LNCAP (cell line): ENCODE measurements at regions not wholly inside any gene's neighbourhood (a gene's known extent, or its start where the extent isn't known, plus 50 kb on each side); places are given as distances from the start of the nearest gene placed in this dataset.

ENCODE experiments used
- TF ChIP-seq, protein P1 (sequence below): fragments of 450-650 bp; IDR thresholded peaks from 2 replicates; pipeline ENCODE4 v1.5.1; 2017; ENCODE audit warnings: mild to moderate bottlenecking

DNA sequence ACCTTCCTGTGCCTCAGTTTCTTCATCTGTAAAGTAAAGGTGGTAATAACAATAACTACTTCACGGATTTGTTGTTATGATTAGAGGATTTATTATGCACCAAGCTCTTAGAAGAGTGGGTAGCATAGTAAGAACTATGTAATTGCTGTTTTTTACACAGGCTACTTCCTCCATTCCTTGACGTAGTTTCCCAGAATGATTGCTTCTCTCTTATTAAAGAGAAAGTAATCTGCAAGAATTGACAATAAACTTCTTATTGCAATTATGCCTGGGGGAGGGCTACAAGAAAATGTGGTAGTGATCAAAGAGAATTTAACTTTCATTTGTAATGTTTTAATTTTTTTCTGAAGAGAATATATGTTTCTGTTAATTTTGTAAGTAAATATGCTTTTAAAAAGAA is 238.7 kb downstream of the GASK1B start:
- TF ChIP-seq, protein P1, sequence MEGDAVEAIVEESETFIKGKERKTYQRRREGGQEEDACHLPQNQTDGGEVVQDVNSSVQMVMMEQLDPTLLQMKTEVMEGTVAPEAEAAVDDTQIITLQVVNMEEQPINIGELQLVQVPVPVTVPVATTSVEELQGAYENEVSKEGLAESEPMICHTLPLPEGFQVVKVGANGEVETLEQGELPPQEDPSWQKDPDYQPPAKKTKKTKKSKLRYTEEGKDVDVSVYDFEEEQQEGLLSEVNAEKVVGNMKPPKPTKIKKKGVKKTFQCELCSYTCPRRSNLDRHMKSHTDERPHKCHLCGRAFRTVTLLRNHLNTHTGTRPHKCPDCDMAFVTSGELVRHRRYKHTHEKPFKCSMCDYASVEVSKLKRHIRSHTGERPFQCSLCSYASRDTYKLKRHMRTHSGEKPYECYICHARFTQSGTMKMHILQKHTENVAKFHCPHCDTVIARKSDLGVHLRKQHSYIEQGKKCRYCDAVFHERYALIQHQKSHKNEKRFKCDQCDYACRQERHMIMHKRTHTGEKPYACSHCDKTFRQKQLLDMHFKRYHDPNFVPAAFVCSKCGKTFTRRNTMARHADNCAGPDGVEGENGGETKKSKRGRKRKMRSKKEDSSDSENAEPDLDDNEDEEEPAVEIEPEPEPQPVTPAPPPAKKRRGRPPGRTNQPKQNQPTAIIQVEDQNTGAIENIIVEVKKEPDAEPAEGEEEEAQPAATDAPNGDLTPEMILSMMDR, result no peak

DNA sequence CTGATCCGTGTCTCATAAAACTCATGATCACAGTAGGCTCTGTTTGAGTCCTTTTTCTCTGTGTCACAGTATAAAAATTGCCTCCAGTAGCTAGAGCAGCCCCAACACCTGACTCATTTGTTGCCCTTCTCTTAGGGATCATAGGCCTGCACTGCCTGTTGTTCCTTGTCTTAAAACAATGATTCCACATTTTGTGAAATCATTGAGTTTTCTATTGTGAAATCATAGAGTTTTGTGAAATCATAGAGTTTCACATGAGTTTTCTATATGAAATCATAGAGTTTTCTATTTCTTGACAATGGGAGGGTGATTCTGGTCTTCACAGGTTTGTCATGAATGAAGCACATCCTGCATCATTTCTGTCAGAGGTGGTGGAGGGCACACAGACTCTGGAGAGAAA is 239.9 kb downstream of the GASK1B start:
- TF ChIP-seq, protein P1, result no peak

DNA sequence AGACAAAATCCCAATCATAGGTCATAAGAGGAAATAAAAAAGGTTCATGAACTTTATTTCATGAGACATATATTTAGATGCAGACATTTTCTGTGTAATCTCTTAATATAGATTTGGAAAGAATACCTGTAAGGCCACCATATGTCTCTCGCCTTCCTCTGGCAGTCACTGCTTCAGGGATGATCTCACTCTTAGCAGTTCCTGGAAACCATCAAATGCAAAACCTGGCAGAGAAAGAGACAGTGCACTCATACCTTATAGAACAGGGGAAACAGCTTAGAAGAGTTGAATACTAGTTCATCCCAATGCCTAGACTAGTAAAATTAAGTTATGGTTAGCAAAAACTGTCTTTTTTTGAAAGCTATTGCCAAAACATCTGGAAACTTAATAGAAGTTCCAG is 243.3 kb downstream of the GASK1B start:
- TF ChIP-seq, protein P1, result no peak

DNA sequence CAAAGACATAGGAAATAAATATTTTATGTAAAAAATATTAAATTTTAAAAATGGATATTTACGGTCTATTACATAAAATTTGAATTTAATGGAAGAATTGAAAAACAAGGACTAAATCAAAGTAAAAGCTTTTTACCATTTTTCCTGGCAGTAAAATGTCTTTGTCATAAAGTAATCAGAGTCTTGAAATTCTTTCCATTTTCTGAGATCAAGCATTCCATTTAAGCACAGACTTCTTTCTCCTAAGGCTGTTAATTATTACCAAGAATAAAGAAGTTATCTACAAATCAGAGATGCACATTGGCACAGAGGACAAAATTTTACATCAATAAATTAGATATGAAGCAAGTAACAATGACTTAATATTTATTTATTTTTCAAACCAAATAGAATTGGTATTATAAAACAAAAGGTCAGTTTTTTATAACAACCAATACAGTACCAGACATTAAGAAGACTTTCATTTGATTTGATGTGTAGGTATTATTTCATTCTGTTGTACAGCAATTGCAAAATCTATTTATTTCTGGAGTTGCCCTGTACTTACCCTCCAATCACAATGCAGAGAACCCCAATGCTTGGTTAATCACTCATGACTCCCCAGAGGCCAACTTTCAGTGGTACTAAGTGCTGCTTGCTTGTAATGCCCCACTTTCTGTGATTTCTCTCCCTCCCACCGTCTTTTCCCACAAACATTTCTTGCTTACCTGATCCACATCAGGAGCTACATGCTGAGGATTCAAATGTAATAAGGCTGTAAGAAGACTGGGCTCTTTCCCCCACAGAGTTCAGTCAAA is 254.6 kb downstream of the GASK1B start:
- TF ChIP-seq, protein P1, result no peak

DNA sequence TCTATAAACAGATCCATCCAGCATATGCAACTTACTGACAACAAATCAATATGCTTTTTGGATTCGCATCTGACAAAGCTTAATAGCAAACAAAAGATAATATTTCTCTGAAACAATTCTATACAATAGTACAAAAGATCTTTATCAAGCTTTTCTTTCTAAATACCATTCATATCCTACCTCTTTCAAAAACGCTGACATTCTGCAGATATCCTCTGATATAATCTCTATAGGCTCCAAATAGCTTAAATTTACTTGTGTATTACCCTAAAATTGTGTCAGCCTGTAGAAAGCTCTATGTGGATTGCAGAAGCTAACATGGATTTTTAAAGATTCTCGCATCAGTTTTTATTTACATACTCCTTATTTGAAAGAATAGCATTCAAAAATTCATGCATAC is 260.6 kb downstream of the GASK1B start:
- TF ChIP-seq, protein P1, result no peak

DNA sequence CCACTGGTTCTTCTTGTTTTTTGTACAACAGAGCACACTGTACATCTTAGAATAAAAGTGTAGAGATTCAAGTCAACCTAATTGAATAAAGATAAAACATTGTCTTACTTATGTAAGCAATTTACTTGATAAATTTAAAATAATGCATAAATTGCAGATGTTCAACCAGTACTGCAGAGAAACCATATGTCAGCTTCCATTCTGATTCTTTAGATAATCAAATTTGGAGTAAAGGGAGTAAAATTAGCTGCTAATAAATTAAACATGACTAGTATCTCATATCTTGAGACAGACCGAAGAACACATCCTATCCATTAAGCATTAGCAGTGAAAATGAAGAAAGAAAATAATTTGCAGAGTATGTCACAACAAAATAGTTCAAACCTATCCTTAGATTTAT is 261.2 kb downstream of the GASK1B start:
- TF ChIP-seq, protein P1, result no peak

DNA sequence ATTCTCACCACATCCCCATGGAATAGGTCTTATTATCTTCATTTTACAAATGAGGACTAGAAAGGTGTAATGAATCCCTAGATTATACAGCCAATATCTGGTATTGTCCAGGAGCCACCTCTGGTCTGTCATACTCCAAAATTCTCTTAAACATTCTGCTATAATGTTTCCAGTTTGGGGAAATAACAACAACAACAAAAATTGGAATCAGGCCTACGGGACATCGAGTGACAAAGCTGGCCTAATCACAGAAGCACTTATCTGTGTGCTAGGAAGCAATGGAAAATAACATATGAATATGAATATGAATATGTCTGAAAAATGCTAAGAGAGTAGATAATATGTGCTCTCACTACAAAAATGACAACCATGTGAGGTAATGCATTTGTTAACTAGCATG is 264.1 kb downstream of the GASK1B start:
- TF ChIP-seq, protein P1, result no peak

DNA sequence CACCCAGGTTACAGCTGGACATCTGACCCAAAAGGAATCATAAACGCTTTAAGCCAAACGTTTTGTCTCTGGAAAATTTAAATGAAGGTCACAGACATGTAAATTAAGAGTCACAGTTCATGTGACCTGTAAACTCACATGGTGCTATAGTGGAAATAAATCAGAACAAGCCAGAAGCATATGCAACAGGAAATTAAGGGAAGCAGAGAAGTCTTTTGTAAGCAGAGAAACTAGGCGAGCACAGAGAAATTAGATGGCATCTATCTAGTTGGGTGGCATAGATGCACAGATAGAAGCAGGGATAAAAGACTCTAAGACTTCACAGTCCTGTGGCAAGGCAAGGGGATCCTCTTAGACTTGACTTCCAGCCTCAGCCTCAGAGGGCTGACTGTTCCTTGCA is 264.8 kb downstream of the GASK1B start:
- TF ChIP-seq, protein P1, result no peak
